ENCODE measurements at regions not wholly inside any gene's neighbourhood (a gene's known extent, or its start where the extent isn't known, plus 50 kb on each side); places are given as distances from the start of the nearest gene placed in this dataset.

- DNase-seq (ENCODE audit: low read depth, low spot score) = no peak
These were observed 484.1 kb upstream of the NFIA start for GRCh38 chr1:60598041-60598910.

DNA sequence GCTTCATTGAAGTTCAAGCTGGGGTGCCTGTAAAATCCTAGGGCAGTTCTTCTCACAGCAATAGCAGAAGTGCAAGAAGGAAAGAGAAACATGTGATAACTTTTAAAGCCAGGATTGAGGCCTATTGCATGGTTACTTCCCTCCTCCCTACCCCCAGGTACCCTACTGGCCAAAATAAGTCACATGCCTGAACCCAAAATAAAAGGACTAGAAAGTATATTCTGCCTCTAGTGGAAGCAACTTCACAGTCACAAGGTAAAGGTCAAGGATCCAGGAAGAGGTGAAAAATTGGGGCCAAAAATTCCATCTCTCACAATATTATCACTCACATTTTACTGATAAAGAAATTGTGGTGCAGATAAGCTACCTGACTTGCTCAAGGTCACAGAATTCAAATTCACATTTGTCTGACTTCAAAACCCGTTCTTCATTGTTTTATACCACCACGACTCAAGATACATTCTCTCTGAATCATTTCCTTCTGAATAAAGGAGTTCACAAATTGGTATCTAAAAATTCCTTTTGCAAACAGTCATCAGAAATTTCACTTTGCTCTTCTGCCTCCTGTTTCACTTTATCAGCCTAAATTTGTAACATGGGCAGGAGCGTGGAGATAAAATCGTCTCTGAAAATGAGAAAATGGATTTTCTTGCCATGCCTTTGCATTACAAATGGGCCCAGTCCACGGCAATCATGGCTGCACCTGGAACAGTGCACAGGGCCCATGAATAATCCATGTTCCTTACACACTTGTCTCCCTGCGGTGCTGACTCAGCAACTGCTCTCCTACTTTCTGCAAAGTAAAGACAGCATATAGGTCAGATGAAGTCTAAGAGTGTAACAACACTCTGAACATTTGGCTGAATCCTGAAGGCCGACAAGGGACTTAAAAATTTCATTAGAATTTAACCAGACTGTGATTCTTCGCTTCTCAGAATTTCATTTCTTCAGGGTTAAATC is 485.3 kb upstream of the NFIA start:
- no peak for DNase-seq (ENCODE audit: low read depth, low spot score)

- no peak for DNase-seq (ENCODE audit: low read depth, low spot score)
These were observed 490.8 kb upstream of the NFIA start for GRCh38 chr1:60591583-60591982.

DNA sequence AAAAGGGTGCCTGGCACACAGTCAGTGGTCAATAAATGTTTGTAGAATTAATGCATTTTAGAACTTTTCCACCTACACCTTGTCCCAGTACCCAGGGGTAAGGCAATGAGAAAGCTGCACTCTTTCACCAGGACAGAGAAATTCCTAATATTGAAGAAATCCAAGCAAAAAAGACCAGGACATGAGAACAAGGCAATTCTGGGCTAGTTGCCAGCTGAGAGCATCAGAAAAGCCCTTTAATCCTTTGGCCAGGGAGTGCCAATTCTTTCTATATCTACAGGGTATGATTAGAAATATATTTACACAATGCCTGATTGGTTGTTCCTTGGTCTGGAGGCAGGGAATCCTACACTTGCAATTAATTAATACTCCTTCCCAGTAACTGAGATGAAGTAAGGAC is 492.4 kb upstream of the NFIA start:
- no peak for DNase-seq (ENCODE audit: low read depth, low spot score)

GRCh38 chr1:60589046-60589748 is 493.2 kb upstream of the NFIA start:
- DNase-seq (ENCODE audit: low read depth, low spot score) = no peak

DNA sequence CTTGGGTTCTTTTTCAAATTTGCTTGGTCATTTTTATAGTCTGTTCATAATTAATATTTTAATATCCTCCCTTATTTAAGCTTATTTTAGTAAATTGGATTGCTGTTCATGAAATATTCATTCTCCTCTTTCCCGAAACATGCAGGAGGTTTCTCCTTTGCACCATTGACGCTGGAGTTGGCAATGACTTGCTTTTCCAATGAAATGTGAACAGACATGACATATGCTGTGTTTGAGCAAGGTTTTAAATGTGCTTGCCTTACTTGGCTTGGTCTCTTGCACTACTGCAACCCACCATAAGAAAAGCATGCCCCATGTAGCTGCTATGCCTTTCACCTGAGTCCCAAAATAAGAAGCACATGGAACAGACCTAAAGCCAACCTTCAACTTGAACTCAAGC is 498.0 kb upstream of the NFIA start:
- no peak for DNase-seq (ENCODE audit: low read depth, low spot score)

DNA sequence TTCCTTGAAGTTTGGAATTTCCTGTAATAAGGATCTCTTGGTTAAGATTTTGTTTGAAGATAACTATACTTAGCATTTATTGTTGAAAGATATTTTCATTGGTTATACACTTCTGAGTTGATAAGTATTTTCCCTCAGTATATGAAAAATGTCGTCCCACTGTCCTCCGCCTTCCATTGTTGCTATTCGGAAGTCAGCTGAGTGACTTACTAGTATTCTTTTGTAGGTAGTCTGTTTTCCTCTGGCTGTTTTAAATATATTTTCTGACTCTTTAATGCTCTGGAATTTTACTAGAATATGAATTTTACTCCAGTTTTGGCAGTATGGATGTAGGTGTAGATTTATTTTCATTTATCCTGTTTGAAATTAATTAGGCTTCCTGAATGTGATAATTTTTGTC is 498.7 kb upstream of the NFIA start:
- DNase-seq (ENCODE audit: low read depth, low spot score) = no peak

DNA sequence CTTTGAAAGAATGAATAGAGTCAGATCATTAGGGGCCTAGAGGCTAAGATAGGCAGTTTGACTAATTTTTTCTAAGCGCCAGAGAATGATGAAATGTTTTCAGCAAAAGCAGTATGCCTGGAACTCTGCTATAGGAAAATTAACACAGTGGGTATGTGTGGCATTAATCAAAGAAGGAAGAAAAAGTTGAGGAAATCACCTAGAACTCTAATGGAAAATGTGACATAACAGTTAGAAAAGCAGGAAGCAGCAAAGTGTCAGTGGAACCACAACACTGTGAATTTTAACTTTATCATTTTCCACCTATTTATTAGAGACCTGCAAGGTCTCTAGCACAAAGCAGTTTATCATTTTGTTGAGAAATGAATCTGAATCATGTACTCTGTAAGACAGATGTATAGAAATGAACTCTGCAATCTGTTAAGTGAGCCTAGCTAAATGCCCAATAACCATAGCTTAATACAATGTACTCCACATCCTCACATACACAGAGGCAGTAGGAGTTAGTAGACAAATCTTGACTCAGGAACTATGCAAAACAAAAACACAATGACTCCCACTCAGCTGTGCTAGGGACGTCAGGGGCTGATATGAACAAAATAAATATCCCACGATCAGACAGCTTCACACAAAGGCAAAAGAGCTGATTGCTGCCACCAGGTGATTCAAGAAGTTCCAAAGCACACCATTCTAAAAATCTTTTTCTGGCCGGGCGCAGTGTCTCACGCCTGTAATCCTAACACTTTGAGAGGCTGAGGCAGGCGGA is 500.7 kb upstream of the NFIA start:
- no peak for DNase-seq (ENCODE audit: low read depth, low spot score)

DNA sequence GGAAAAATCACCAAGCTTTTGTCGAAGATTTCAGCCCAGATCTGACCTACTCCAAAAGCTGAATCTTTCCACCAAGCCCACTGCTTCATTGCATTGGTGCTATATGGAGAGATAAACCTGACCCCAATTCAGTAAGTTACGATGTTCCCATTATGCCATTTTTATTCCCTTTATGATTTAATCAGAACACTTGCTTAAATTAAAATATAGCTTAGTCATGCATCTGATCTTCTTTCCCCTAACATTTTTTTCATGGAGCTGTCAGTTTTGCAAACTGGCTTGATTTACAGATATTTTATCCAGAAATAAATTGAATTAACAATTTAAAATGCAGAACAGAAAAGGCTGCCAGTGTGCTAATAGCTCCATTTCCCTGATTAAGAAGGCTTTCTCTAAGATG is 503.5 kb upstream of the C1orf87 start:
- no peak for DNase-seq (ENCODE audit: low read depth, low spot score)

GRCh38 chr1:60575326-60575977 is 501.9 kb upstream of the C1orf87 start:
- DNase-seq (ENCODE audit: low read depth, low spot score) = no peak

DNA sequence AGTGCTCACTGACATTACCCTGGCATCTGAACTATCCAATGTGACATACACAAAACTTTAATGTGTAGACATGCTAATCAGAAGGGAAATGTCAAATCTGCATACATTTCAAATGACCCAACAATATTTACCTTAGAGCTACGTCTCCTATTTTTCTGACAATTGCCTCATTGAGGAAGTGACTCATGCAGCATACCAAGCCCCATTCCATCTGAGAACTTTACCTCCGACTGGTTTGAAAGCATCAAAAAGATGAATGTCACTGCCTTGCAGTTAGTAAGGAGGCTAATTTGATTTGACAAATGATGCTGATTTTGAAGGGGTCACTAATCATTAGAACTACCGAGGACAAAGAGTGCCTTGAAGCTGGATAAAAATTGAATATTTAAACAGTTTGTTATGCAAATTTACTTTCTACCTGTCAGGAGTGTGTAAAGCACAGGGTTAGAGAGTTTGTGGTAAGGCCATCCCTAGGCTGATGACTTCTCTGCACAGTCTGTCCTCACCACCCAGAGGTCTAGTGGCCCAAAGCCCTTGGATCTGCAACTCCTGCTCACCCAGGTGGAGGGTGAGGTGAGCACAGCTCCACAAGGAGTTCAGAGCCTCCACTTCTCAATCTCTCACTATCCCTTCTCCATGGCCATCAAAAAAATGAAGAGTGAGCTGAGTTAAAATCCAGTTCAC is 500.3 kb upstream of the C1orf87 start:
- no peak for DNase-seq (ENCODE audit: low read depth, low spot score)

GRCh38 chr1:60573121-60573520 is 499.6 kb upstream of the C1orf87 start:
- no peak for DNase-seq (ENCODE audit: low read depth, low spot score)

- DNase-seq (ENCODE audit: low read depth, low spot score) = no peak
These were observed 498.8 kb upstream of the C1orf87 start for GRCh38 chr1:60572378-60572777.

DNA sequence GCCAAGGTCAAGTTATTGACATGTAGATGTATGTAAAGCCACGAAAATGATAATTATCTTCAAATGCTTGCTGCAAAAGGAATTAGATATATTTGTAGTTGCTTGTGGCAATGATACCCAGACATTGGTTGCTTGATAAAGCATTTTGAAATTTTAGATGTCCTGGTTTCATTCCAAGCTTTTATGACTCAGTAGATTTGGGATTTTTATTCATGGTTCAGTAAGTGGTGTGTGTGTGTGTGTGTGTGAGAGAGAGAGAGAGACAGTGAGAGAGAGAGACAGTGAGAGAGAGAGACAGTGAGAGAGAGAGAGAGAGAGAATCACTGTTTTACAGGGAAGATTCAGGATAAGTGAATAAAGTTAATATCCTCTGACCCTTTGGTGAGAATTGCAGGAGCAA is 498.2 kb upstream of the C1orf87 start:
- DNase-seq (ENCODE audit: low read depth, low spot score) = no peak

- no peak for DNase-seq (ENCODE audit: low read depth, low spot score)
These were observed 495.6 kb upstream of the C1orf87 start for GRCh38 chr1:60569189-60569588.

DNA sequence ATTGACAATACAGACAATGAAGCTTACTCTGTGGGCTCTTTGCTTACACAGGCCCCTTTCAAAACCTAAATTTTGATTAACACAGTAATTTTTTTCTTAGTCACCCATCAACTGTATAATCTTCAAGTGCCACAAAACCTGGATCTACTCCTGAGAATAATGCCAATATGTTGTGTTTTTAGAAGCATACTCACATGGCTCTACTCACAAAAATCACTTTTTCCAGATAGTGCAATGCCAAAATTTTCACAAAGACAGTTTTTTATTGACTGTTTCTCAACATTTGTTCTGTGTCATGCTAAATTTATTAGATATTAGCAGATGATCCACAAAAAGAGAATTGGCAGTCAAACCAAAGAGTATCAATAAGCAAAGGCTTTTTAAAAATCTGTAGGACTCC is 493.7 kb upstream of the C1orf87 start:
- no peak for DNase-seq (ENCODE audit: low read depth, low spot score)

GRCh38 chr1:60564916-60565750 is 491.6 kb upstream of the C1orf87 start:
- no peak for DNase-seq (ENCODE audit: low read depth, low spot score)

GRCh38 chr1:60563777-60564535 is 490.4 kb upstream of the C1orf87 start:
- DNase-seq (ENCODE audit: low read depth, low spot score) = no peak

Measured in iPS DF 19.7 (cell line).